ENCODE measurements at regions not wholly inside any gene's neighbourhood (a gene's known extent, or its start where the extent isn't known, plus 50 kb on each side); places are given as distances from the start of the nearest gene placed in this dataset.
A peak's percentile ranks its signal among the peaks of the same experiment; 100 is the strongest.
"Not testable (repeated sequence)": the region's sequence is repeated elsewhere in the genome, so short reads cannot be mapped to it uniquely, and the experiment has no call there.

- no peaks in the 10 kb centered on the region for H3K36me3 ChIP-seq (ENCODE audit: low read depth)
- in situ Hi-C loops (cut with MboI): no loop called here
- WGBS, 2 experiments (ENCODE audit: low coverage in 1 of 2, low lambda C conversion rate in 2 of 2, missing lambda C conversion rate in 2 of 2): 92 to 96% methylated on average over 3 of the region's 3 CpGs
- no peak for TF ChIP-seq EZH2phosphoT487 (IDR thresholded peaks at IDR 0.05; ENCODE audit: insufficient read depth, low read depth)
- TF ChIP-seq EZH2 (IDR thresholded peaks at IDR 0.05; ENCODE audit: insufficient read depth, poor library complexity, severe bottlenecking): no peak
- H2AFZ ChIP-seq: no peak overlapping the region
- DNase-seq: no peak
- no peaks in the 10 kb centered on the region for H3K9me3 ChIP-seq (ENCODE audit: low read depth)
- no peaks in the 10 kb centered on the region for H3K9me2 ChIP-seq (ENCODE audit: insufficient read depth)
- no peaks in the 10 kb centered on the region for H3K4me1 ChIP-seq (ENCODE audit: insufficient read depth)
- H3K27me3 ChIP-seq (replicated peaks; ENCODE audit: insufficient read depth): no peaks in the 10 kb centered on the region
- no peak overlapping the region for H3K4me3 ChIP-seq
- H3K9ac ChIP-seq: no peak overlapping the region
- no peaks in the 10 kb centered on the region for H3K79me2 ChIP-seq (ENCODE audit: insufficient read depth)
- no peak overlapping the region for H3K27ac ChIP-seq
- no peaks in the 10 kb centered on the region for H3F3A ChIP-seq (ENCODE audit: insufficient read depth)
- no peaks in the 10 kb centered on the region for H4K20me1 ChIP-seq (ENCODE audit: insufficient read depth)
- no peak overlapping the region for H3K4me2 ChIP-seq (ENCODE audit: unreplicated experiment)
Observed at GRCh38 chr6:81531869-81532561, 220.5 kb downstream of the TENT5A start.

- Histone ChIP-seq H3K9me2 (ENCODE audit: insufficient read depth) (no peaks in the 10 kb centered on the region), H2AFZ (no peak overlapping the region), H3K27ac (no peak overlapping the region), H3K4me3 (no peak overlapping the region), H3K4me1 (ENCODE audit: insufficient read depth) (peaks cover 12% of the 10 kb centered on the region), H3K4me2 (ENCODE audit: unreplicated experiment) (no peak overlapping the region), H4K20me1 (ENCODE audit: insufficient read depth) (no peaks in the 10 kb centered on the region), H3K79me2 (ENCODE audit: insufficient read depth) (no peaks in the 10 kb centered on the region), H3F3A (ENCODE audit: insufficient read depth) (peaks cover 5% of the 10 kb centered on the region; the same call in 1 of the 2 replicates), H3K9ac (no peak overlapping the region), H3K9me3 (ENCODE audit: low read depth) (no peaks in the 10 kb centered on the region), H3K27me3 (replicated peaks; ENCODE audit: insufficient read depth) (no peaks in the 10 kb centered on the region), H3K36me3 (ENCODE audit: low read depth) (no peaks in the 10 kb centered on the region)
- 96 to 97% methylated on average over 3 of the region's 3 CpGs for WGBS, 2 experiments (ENCODE audit: low coverage in 1 of 2, low lambda C conversion rate in 2 of 2, missing lambda C conversion rate in 2 of 2)
- in situ Hi-C loops (cut with MboI): no loop called here
- DNase-seq: no peak
- TF ChIP-seq EZH2phosphoT487 (IDR thresholded peaks at IDR 0.05; ENCODE audit: insufficient read depth, low read depth) (no peak), EZH2 (IDR thresholded peaks at IDR 0.05; ENCODE audit: insufficient read depth, poor library complexity, severe bottlenecking) (no peak)
Observed at GRCh38 chr6:81517455-81517854, 235.0 kb downstream of the TENT5A start.

GRCh38 chr6:81515562-81516453 is 236.7 kb downstream of the TENT5A start:
- Histone ChIP-seq H3K36me3 (ENCODE audit: low read depth) (no peaks in the 10 kb centered on the region), H3K4me1 (ENCODE audit: insufficient read depth) (peaks cover 12% of the 10 kb centered on the region), H3K9me2 (ENCODE audit: insufficient read depth) (no peaks in the 10 kb centered on the region), H3K9me3 (ENCODE audit: low read depth) (no peaks in the 10 kb centered on the region), H3K79me2 (ENCODE audit: insufficient read depth) (no peaks in the 10 kb centered on the region), H3K9ac (peak overlapping the region; percentile 32; the same call in 1 of the 2 replicates), H3K27me3 (replicated peaks; ENCODE audit: insufficient read depth) (no peaks in the 10 kb centered on the region), H2AFZ (peak overlapping the region; percentile 59), H3F3A (ENCODE audit: insufficient read depth) (peaks cover 5% of the 10 kb centered on the region; the same call in 1 of the 2 replicates), H3K4me3 (peak overlapping the region; percentile 33; the same call in 1 of the 2 replicates), H4K20me1 (ENCODE audit: insufficient read depth) (no peaks in the 10 kb centered on the region), H3K4me2 (ENCODE audit: unreplicated experiment) (peak overlapping the region; percentile 48), H3K27ac (peak overlapping the region; percentile 60)
- 10 to 11% methylated on average over 7 of the region's 7 CpGs for WGBS, 2 experiments (ENCODE audit: low coverage in 1 of 2, low lambda C conversion rate in 2 of 2, missing lambda C conversion rate in 2 of 2)
- TF ChIP-seq EZH2 (IDR thresholded peaks at IDR 0.05; ENCODE audit: insufficient read depth, poor library complexity, severe bottlenecking) (no peak), EZH2phosphoT487 (IDR thresholded peaks at IDR 0.05; ENCODE audit: insufficient read depth, low read depth) (no peak)
- in situ Hi-C loops (cut with MboI): no loop called here
- peak; percentile 71 for DNase-seq

GRCh38 chr6:81514195-81514594 is 238.3 kb downstream of the TENT5A start:
- H3K9me2 ChIP-seq (ENCODE audit: insufficient read depth); DNase-seq; H3F3A ChIP-seq (ENCODE audit: insufficient read depth); H3K4me2 ChIP-seq (ENCODE audit: unreplicated experiment); H3K36me3 ChIP-seq (ENCODE audit: low read depth); H2AFZ ChIP-seq; H3K27ac ChIP-seq; H3K27me3 ChIP-seq (replicated peaks; ENCODE audit: insufficient read depth); H3K9ac ChIP-seq; H3K4me3 ChIP-seq; H3K9me3 ChIP-seq (ENCODE audit: low read depth); in situ Hi-C loops (cut with MboI); H4K20me1 ChIP-seq (ENCODE audit: insufficient read depth); H3K79me2 ChIP-seq (ENCODE audit: insufficient read depth): not testable (repeated sequence)
- WGBS, 2 experiments (ENCODE audit: low coverage in 1 of 2, low lambda C conversion rate in 2 of 2, missing lambda C conversion rate in 2 of 2): 80 to 89% methylated on average over 4 of the region's 4 CpGs
- peaks cover 12% of the 10 kb centered on the region for H3K4me1 ChIP-seq (ENCODE audit: insufficient read depth)

Data from GM23248 (cell line).